ENCODE measurements at regions not wholly inside any gene's neighbourhood (a gene's known extent, or its start where the extent isn't known, plus 50 kb on each side); places are given as distances from the start of the nearest gene placed in this dataset.
"Not testable (repeated sequence)": the region's sequence is repeated elsewhere in the genome, so short reads cannot be mapped to it uniquely, and the experiment has no call there.

DNA sequence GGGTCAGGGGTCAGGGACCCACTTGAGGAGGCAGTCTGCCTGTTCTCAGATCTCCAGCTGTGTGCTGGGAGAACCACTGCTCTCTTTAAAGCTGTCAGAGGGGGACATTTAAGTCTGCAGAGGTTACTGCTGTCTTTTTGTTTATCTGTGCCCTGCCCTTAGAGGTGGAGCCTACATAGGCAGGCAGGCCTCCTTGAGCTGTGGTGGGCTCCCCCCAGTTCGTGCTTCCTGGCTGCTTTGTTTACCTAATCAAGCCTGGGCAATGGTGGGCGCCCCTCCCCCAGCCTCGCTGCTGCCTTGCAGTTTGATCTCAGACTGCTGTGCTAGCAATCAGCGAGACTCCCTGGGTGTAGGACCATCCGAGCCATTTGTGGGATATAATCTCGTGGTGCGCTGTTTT, 830.5 kb upstream of the ANO3 start:
- DNase-seq (ENCODE audit: low read depth, low spot score), result not testable (repeated sequence)

DNA sequence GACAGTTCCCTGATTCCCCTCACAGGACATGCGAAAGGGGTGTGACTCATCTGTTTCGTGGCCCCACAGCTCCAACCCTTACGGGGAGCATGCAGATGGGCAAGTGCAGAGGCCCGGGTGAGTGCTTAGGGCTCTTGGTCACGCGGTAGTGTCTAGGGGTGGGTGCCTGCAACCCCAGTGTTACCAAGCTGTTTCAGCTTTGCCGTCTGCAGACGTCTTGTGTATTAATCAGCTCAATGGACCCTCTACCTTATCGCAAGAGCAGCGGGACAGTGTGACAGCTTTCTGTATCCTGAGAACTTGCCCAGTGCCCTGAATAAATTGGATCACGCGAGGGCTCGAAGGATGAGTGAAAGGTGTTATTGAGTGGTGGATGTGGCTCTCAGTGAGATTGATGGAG, 816.4 kb upstream of the ANO3 start:
- DNase-seq (ENCODE audit: low read depth, low spot score), result no peak

DNA sequence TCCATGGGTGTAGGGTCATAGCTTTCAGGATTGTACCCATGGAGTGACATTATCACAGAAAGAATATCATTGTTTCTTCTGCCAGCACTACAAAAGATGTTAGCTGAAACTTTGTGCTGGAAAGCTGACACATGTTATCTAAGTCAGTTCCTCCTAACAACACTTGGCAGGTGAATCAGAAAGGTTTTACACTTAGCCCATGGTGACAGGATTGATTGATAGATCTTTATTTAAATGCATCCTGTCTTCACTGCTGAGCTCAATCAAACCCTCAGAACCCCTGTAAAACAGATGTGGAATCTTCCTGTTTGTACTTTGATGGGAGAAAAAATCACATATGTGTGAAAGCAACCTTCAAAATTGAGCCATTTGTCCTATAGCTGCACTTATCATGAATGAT, 811.5 kb upstream of the ANO3 start:
- DNase-seq (ENCODE audit: low read depth, low spot score), result no peak

GRCh38 chr11:25527841-25528240, 804.1 kb upstream of the ANO3 start:
- no peak for DNase-seq (ENCODE audit: low read depth, low spot score)

DNA sequence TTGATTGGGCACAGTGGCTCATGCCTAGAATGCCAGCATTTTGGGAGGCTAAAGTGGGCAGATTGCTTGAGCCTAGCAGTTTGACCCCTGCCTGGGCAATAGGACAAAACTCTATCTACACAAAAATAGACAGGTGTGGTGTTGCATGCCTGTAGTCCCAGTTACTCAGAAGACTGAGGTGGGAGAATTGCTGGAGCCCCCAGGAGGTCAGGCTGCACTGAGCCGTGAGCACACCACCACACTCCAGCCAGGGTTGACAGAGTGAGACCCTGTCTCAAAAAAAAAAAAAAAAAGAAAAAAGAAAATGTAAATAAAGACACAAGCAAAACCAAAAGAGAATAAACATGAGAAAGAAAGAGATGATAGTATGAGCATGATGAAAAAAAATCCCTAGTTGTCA, 802.4 kb upstream of the ANO3 start:
- DNase-seq (ENCODE audit: low read depth, low spot score), result no peak

- no peak for DNase-seq (ENCODE audit: low read depth, low spot score)
These were observed 796.3 kb upstream of the ANO3 start for GRCh38 chr11:25535467-25536272.

DNA sequence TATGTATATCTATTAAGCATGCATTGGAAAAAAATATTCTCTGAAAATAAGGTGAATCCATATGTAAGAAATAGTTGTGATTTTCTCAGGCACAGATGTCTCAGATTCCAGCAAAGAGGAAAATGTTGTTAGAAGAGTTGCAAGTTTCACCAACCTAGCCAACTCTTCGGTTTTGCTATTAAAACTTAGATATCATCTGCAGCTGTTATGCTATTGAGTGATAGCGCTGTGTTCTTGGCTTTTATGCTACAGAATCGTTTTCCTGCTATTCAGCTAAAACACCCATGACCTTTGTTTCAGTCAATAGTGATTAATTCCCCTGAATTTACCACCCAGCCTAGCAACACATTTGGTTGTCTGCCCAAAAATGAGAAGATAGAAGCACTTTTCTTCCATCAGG, 795.6 kb upstream of the ANO3 start:
- DNase-seq (ENCODE audit: low read depth, low spot score), result no peak

DNA sequence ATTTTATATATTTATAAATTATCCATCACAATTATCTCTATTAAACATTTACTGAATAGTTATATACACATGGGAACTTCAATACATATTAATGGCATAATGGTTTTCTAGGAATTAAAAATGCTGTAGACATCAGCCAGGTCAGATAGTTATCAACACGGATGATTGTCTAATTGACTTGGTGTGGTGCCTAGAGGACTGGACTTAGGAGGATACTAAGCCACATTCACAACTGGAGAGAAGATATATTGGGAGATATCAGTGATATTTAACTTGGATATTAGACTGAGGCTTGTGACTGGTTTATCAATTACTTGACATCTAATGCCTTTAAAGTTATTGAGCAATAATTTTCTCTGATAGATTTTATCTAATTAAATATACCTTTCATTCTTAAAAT, 794.5 kb upstream of the ANO3 start:
- DNase-seq (ENCODE audit: low read depth, low spot score), result no peak

GRCh38 chr11:25547292-25547691, 784.6 kb upstream of the ANO3 start:
- no peak for DNase-seq (ENCODE audit: low read depth, low spot score)

- no peak for DNase-seq (ENCODE audit: low read depth, low spot score)
These were observed 769.5 kb upstream of the ANO3 start for GRCh38 chr11:25562417-25562816.

GRCh38 chr11:25565846-25566245, 766.1 kb upstream of the ANO3 start:
- DNase-seq (ENCODE audit: low read depth, low spot score), result no peak

DNA sequence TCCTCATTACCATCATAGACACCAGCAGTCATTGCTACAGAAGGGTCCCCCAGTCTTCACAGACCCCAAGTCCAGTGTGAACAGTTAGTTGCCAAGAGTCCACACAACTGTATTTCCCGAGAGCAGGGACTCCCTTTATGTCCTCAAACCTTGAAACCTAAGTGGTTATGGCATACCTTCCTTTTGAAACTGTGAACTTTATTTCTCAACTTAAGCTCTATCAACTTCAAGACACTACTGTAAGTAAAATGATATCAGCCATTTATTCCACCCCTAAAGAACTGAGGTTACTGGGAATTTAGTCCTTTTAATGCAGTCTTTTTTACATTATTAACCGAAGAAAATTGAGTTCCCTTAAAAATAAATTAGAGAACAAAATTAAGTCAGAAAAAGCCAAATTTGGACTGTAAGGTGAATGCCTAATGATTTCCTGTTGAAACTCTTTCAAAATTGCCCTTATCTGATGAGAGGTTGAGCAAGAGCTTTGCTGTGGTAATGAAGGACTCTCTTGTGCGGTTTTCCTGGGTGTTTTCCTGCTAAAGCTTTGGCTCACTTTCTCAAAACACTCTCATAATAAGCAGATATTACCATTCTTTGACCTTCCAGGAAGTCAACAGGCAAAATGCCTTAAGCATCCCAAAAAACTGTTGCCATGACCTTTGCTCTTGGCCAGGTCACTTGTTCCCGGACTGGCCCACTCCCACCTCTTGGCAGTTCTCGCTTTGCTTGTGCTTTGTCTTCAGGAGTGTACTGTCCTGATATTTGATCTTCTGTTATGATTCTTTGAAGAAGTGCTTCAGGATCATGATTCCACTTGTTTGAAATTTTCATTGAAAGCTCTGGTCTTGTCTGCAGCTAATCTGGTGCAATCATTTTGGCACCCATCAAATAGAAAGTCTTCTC, 765.4 kb upstream of the ANO3 start:
- no peak for DNase-seq (ENCODE audit: low read depth, low spot score)

DNA sequence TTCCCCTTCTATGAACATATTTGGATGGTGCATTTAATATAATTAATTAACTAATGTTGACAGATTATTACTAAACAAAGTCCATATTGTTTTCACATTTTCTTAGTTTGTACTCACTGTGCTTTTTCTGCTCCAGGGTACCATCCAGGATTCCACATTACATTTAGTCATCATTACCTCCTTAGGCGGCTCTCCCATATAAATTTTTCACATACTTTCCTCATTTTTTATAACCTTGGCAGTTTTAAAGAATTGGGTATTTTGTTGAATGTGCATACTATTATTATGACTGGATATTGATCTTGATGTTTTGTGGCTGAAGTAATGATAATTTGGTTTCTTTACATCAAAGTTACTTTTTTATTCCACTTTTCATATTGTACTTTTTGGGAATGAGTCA, 755.6 kb upstream of the ANO3 start:
- DNase-seq (ENCODE audit: low read depth, low spot score), result no peak

GRCh38 chr11:25579554-25579953, 752.4 kb upstream of the ANO3 start:
- DNase-seq (ENCODE audit: low read depth, low spot score), result not testable (repeated sequence)

GRCh38 chr11:25583596-25583995, 748.3 kb upstream of the ANO3 start:
- no peak for DNase-seq (ENCODE audit: low read depth, low spot score)

- no peak for DNase-seq (ENCODE audit: low read depth, low spot score)
These were observed 744.4 kb upstream of the ANO3 start for GRCh38 chr11:25587496-25587895.

DNA sequence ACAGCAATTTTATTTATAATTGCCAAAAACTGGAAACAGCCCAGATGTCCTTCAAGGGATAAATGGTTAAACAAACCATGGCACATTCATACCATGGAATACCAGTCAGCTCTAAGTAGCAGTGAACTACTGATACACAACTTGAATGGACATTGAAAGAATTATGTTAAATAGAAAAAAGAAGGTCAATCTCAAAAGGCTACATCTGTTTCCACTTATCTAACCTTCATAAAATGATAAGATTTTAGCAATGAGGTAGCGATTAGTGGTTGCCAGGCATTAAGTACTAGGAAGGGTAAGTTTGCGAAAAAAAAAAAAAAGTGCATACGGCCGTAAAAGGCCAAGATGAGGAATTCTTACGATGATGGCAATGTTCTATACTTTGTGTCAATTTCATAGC, 738.7 kb upstream of the ANO3 start:
- DNase-seq (ENCODE audit: low read depth, low spot score), result no peak

- no peak for DNase-seq (ENCODE audit: low read depth, low spot score)
These were observed 735.2 kb upstream of the ANO3 start for GRCh38 chr11:25596701-25597100.

GRCh38 chr11:25597696-25598095, 734.2 kb upstream of the ANO3 start:
- no peak for DNase-seq (ENCODE audit: low read depth, low spot score)

DNA sequence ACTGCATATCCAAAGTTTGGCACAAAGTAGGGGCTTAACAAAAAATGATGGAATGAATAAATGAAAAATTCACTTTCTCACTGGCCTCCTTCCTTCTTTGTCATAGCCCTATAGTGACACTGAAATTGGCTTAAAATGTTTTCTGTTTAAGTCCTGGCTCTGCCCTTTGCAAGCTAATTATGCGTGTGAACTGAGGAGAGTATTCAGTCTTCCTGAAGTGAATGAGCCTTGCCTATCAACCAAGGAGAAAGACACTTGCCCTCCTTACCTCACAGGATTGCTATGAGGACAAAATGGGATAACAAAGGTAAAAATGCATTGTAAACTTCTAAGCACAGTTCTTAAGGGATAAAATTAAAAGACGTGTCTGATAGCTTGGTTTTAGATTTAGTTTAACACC, 729.8 kb upstream of the ANO3 start:
- DNase-seq (ENCODE audit: low read depth, low spot score), result no peak

DNA sequence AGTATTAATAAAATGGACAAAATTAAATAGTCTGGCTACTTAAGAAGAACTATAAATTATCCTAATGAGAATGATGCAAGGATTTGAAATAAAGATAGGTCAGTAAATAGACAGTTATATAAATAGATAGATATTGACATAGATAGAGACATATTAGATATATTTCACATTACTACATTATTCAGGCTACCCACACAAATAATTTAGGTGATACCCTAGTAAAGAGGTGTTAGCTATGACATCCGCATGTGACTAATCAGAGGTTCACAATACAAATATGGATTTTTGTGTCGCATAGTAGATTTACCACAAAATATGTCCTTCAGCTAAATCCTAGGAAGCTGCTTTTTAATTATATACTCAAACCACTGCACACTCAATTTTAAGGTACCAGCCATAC, 729.0 kb upstream of the ANO3 start:
- DNase-seq (ENCODE audit: low read depth, low spot score), result no peak

GRCh38 chr11:25612806-25613205, 719.1 kb upstream of the ANO3 start:
- DNase-seq (ENCODE audit: low read depth, low spot score), result no peak

DNA sequence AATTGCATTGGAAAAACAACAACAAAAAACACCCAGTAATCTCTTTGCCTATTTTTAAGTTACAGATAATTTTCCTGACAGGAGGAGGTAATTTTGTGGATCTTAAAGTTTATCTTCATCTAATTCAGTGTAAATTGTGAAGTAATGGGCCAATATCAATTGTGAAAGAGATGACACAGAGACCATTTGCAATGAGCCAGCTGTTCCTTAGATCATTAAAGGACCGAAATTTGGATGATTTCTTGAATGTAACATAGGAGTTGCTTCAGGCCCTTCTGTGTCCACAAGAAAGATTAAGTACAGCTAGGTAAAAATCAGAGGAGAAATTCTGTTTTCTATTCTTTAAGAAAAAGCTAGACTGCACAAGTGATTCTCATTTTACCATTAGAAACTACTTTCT, 718.5 kb upstream of the ANO3 start:
- DNase-seq (ENCODE audit: low read depth, low spot score), result no peak

Data from brain pericyte (primary cell).